Activated CD8-positive, alpha-beta memory T cell treated with anti-CD3 and anti-CD28 coated beads for 36 hours (primary cell): ENCODE measurements at regions not wholly inside any gene's neighbourhood (a gene's known extent, or its start where the extent isn't known, plus 50 kb on each side); places are given as distances from the start of the nearest gene placed in this dataset.
"Not testable (repeated sequence)": the region's sequence is repeated elsewhere in the genome, so short reads cannot be mapped to it uniquely, and the experiment has no call there.

Source experiments
- CTCF ChIA-PET: fragments of 350-600 bp; sonication (Branson Sonifier 250); formaldehyde crosslinking; loops from one replicate; lab custom pipeline; 2021; ENCODE audit warnings: antibody characterized with exemption; lab: Charles Lee
- POLR2A ChIA-PET: fragments of 350-600 bp; sonication (Branson Sonifier 250); formaldehyde crosslinking; loops from one replicate; lab custom pipeline; 2021; ENCODE audit warnings: antibody characterized with exemption; lab: Charles Lee

DNA sequence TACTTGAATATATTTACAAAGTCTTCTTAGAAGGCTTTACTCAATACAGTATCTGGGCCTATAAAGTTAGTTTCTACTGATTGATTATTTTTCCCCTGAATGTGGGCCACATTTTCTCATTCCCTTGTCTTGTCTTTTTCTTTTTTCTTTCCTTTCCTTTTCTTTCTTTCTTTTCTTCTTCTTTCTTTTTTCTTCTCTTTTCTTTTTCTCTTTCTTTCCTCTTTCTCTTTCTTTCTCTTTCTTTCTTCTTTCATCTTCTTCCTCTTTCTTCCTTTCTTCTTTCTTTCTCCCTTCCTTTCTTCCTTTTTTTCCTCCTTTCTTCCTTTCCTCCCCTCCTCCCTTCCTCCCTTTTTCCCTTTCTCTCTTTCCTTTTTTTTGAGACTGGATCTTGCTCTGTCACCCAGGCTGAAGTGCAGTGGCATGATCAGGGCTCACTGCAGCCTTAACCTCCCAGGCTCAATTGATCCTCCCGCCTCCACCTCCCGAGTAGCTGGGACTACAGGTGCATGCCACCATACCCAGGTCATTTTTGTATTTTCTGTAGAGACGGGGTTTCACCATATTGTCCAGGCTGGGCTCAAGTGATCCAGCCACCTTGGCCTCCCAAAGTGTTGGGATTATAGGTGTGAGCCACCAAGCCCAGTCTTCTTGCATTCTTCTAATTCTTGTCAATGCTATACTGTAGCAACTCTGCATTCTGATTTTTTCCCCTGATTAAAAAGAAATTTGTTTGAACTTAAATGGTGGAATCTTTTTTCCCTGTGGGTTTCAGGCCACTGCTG lies 133.1 kb upstream of the FBXO11 start:
- POLR2A ChIA-PET = no interaction called here
- CTCF ChIA-PET = no interaction called here

DNA sequence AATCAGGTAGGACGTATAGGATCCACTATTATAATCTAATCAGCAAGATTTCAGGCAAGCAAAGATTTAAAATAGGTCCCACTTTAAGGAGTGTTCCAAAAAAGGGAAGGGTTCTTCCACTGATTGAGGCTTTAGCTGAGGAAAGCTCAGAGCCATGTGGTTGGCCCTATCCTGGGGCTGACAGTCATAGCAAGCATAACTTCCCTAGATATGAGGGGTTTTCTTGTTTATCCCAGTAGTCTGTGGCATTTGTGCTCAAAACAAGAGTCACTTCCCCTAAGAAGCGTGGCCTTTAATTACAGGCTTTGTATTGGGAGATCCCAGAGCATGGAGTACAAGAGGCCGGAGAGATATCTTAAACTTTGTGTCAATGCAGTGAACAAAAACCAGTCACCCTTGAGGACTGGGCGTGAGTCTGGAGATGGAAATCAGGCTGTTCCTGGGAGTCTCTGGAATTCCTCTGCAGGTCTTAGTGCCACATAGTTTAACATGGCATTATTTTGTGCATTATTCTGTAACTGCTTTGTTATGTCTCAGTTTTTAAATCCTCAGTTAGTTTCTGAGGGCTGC lies 136.9 kb upstream of the FBXO11 start:
- POLR2A ChIA-PET = no interaction called here
- CTCF ChIA-PET = no interaction called here

- CTCF ChIA-PET = no interaction called here
These were observed 137.4 kb upstream of the FBXO11 start for GRCh38 chr2:48043746-48044145.

DNA sequence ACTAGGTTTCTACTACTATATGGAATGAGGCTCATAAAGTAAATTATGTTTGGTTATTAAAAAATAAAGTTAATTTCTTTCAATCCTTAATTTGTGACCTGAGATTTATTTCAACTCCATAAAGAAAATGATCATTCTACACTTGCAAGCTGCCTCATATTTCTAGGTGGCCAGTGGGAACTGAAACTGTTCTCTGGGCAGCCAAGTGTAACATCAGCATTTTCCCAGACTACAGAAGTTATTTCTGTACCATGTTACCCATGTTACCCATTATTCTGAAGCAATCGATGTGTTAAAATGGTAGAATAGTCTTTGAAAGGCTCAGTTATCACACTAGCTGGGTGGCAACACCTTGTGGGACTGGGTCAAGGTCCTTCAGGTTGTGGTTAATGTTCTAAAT lies 139.3 kb upstream of the FBXO11 start:
- ChIA-PET CTCF (no interaction called here), POLR2A (no interaction called here)

More at GRCh38 chr2:48043746-48044145, 137.4 kb upstream of the FBXO11 start:
- POLR2A ChIA-PET = no interaction called here

- ChIA-PET CTCF (no interaction called here), POLR2A (no interaction called here)
These were observed 142.3 kb upstream of the FBXO11 start for GRCh38 chr2:48048476-48049171.

DNA sequence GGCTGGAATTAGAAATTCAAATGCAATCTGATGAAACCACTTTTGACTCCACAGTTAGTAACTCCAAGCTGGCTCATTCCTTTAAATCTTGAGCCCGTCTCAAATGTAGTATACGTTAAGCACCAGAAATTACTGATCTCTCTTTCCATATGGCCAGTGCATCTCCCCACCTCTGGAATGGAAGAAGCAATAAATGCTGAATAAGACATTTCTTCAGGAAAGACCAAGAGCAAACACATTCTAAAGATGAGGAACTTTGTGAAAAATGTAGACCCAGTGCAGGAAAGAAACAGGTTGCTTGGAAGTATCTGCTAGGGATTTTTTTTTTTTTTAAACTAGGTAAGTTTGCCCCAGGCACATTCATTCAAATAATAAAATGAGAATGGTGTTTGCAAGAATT lies 143.1 kb upstream of the FBXO11 start:
- ChIA-PET CTCF (no interaction called here), POLR2A (no interaction called here)

- ChIA-PET POLR2A (no interaction called here), CTCF (no interaction called here)
These were observed 144.4 kb upstream of the FBXO11 start for GRCh38 chr2:48050711-48051110.

DNA sequence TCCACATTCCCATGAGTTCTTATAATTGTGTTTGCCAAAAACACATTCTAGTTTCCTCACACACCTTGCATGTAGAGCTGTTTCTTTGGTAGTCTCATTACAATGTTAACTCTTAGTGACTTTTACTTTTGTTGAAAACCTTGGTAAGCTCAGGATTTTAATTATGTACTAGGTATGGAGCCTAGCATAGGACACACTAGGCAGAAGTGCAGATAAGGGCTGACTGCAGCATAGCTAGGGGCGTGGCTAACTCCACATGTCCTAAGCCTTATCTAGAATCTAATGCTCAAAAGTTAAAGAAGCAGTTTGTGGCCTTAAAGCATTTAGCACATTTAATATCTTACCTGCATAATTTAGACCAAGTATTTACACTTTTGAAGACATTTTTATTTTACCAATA lies 153.7 kb upstream of the FBXO11 start:
- POLR2A ChIA-PET = no interaction called here
- CTCF ChIA-PET = no interaction called here

DNA sequence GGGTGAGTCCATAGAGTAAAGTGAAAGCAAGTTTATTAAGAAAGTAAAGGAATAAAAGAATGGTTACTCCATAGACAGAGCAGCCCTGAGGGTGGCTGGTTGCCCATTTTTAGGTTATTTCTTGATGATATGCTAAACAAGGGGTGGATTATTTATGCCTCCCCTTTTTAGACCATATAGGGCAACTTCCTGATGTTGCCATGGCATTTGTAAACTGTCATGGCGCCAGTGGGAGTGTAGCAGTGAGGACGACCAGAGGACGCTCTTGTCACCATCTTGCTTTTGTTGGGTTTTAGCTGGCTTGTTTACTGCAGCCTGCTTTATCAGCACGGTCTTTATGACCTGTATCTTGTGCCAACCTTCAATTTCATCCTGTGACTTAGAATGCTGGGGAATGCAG lies 155.4 kb upstream of the FBXO11 start:
- POLR2A ChIA-PET, CTCF ChIA-PET: not testable (repeated sequence)

- ChIA-PET POLR2A (no interaction called here), CTCF (no interaction called here)
These were observed 158.8 kb upstream of the FBXO11 start for GRCh38 chr2:48065096-48065495.

DNA sequence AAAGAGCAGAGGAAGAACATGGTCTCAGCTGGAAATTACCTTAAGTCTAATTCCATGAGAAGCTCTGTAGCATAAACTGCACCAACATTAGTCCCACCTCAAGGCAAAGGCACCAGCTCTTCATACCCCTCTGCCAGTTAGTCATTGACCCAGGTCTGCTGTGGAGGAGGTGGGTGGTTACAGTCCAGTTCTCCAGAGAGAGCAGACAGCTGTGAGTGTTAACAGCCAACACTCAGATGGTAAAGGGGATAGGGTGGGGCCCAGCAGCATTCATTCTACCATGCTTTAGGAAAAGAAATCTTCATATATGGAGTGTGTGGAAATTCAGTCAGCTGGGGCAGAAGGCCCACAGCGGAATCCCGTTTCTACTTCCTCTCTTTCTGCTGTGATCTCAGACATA lies 159.7 kb upstream of the FBXO11 start:
- POLR2A ChIA-PET = no interaction called here
- CTCF ChIA-PET = no interaction called here

GRCh38 chr2:48069769-48070168 lies 163.5 kb upstream of the FBXO11 start:
- POLR2A ChIA-PET = no interaction called here
- CTCF ChIA-PET = no interaction called here

DNA sequence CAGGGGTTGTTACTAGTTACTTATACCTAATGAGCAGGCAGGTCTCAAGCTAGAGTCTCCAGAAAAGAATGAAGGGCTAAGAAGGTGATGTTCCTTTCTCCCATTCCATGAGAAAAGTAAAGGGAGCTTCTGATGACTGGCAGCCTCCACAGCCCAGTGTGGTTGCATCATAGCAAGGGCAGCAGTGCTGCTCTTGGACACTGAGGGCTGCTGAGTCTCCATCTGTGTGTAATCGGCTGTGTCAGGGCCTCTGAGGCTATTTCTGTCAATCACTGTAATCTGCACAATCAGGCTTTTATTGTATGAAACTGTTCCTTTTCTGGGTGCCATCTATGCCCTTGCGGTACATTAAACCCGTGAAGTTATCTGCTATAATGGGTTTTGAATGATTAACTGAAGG lies 164.1 kb upstream of the FBXO11 start:
- ChIA-PET POLR2A (no interaction called here), CTCF (no interaction called here)

DNA sequence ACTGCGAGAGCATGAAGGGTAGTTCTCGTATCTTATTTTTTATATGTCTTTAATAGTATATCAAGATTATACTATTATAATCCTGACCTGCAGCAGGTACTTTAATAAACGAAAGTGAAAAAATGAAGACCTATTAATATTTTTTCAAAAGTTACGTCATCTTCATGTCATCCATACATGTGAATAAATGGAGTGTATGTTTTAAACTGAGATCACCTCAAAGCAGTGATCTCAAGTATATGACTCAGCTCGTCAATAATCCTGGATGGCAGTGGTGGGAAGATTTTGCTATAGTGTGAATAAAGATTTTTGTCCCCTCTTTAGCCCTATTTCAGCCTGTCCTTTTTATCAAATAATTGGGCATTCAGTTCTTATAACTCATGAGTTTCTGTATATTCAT lies 166.3 kb upstream of the FBXO11 start:
- CTCF ChIA-PET = no interaction called here
- POLR2A ChIA-PET = no interaction called here

DNA sequence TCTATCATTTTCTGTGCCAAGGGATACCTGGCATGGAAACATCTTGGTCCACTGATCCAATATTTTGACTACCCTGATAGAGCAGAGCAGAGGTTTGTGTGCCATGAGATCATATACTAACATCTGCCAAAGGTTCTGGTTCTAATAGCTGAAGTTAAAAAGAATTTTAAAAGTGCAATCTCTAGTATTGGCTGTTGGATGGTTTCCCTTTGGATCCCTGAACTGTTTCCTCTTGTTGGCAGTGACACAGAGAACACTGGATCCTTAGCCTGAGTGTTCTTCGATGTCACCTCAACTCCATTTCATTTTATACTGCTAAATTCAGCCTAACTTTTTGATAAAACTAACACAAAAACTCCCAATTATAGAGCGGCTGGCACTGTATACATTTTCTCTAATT lies 169.3 kb upstream of the FBXO11 start:
- POLR2A ChIA-PET = no interaction called here

DNA sequence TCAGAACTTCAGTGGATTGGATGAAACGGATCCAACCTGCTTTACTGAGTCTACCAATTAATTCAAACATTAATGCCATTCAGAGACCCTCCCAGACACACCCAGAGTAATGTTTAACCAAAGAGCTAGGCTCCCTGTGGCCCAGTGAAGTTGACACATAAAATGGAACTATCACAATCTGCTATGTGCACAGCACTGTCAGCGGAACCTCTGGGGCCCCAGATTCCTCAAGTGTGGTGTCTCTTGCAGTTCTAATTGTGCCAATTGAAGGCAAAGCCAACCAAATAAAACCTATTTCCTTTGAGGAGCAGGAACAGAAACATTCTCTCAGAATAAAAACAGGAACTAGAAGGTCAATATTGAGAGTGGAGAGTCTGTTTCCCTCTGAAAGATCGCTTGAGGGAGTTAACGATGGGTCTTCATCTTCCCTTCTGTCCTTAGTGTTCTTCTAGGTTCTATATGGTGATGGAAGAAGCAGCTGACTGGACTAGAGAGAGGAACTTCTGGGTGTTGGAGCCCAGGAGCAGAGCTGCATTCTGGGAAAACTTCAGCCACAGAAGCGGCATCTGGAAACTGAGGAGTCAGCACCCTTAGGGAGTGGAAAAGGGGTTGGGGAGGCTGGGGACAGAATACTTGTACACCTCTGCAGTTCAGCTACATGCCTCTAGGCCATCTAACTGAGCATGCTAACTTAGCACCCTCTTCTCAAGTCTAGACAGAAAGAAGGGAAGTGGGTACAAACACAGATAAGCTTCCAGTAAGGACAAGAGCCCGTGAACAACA lies 174.4 kb upstream of the FBXO11 start:
- CTCF ChIA-PET = no interaction called here

More for the DNA sequence above, 169.3 kb upstream of the FBXO11 start:
- CTCF ChIA-PET = interaction anchor here (0.6 kb wide), 1 partner anchor 784 kb away, joined by 5 read pairs; no protein-coding TSS in a partner anchor

GRCh38 chr2:48081317-48081628 lies 175.0 kb upstream of the FBXO11 start:
- POLR2A ChIA-PET = no interaction called here
- CTCF ChIA-PET = no interaction called here

More for the DNA sequence above, 174.4 kb upstream of the FBXO11 start:
- POLR2A ChIA-PET = no interaction called here

- ChIA-PET POLR2A (no interaction called here), CTCF (no interaction called here)
These were observed 179.6 kb upstream of the FBXO11 start for GRCh38 chr2:48085888-48086287.

GRCh38 chr2:48088994-48089393 lies 182.7 kb upstream of the FBXO11 start:
- ChIA-PET CTCF (interaction anchor here (0.7 kb wide), 1 partner anchor 115 kb away, joined by 4 read pairs; no protein-coding TSS in a partner anchor), POLR2A (no interaction called here)

DNA sequence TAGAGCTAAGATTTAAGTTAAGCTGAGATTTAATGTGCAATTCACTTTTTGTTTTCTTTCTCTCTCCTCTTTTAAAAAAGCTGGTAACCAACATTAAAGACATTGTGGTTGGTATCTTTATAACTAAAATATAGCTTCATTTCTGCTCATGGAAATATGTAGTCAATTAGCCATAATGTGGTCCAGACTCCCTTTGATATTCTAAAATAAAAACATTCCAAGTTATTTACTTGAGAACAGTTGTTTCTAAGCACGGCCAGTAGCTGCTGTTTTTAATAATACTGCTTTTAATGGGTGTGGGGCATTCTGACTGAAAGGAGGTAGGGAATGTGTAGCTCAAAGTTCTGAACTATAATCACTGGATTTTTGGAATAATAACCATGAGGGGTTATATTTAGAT lies 183.3 kb upstream of the FBXO11 start:
- ChIA-PET POLR2A (no interaction called here), CTCF (interaction anchor here (0.7 kb wide), 1 partner anchor 115 kb away, joined by 4 read pairs; no protein-coding TSS in a partner anchor)
